ENCODE measurements at regions not wholly inside any gene's neighbourhood (a gene's known extent, or its start where the extent isn't known, plus 50 kb on each side); places are given as distances from the start of the nearest gene placed in this dataset.

DNA sequence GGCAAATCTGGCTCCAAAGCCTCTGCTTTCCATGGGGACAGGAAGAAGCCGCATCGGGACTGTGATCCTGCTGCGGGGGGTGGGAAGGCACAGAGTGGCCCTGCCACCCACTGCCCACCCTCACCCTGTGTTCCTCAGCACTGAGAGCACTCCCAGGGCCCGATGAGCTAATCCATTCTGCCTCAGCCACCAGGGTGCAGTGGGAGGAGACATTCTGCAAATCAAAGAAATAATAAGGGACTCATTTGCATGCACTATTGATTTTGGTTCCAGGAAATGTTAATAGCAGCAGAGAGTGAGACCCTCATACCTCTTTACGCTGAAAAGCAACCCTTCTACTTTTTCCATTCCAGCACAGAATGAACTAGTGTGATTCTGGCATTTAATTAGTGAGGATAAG lies 572.8 kb downstream of the INHBA start:
- SMC1A ChIA-PET (ENCODE audit: uncharacterized antibody, unreplicated experiment): interaction anchor here (0.6 to 3.4 kb wide), 9 partner anchors 8 to 127 kb away, joined by 3 to 10 read pairs (median 3); no protein-coding TSS in a partner anchor

DNA sequence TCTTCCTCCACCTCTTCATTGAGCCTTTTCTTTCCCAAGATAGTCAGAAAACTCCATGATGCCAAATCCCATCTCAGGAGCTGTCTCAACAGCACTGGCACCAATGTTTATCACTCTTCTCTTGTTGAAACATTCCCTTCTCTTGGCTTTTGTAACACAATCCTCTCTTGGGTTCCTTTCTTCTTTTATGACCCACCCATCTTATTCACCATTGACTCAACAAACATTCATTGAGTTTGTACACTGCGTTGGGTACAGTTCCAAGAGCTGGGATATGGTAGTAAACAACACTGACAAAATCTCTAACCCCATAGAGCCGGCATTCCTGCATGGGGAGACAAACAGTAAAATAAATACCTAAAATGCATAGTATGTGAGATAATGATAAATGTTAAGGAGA lies 577.5 kb downstream of the INHBA start:
- DNase-seq (ENCODE audit: low read depth, low spot score) (no peak), FAIRE-seq (no peak), ATAC-seq (no peak)
- ChIA-PET RAD21 (ENCODE audit: unreplicated experiment) (no interaction called here), CTCF (interaction anchor here (3.1 kb wide), 1 partner anchor 9 kb away, joined by 9 read pairs; no protein-coding TSS in a partner anchor), POLR2A (no interaction called here), SMC1A (ENCODE audit: uncharacterized antibody, unreplicated experiment) (interaction anchor here (1.4 kb wide), 1 partner anchor 14 kb away, joined by 3 read pairs; no protein-coding TSS in a partner anchor)
- Histone ChIP-seq H3K9ac (ENCODE audit: control insufficient read depth, insufficient read depth, low read length) (no peak overlapping the region), H3K36me3 (ENCODE audit: control insufficient read depth in 2 of 2, insufficient read depth in 2 of 2, low read length in 1 of 2) (no peaks in the 10 kb centered on the region), H4K20me1 (ENCODE audit: control insufficient read depth, insufficient read depth) (no peaks in the 10 kb centered on the region), H3K27ac (ENCODE audit: control insufficient read depth, insufficient read depth) (no peak overlapping the region), H3K79me2 (ENCODE audit: control insufficient read depth, insufficient read depth, low read length) (no peaks in the 10 kb centered on the region), H3K9me3 (replicated peaks; ENCODE audit: control insufficient read depth, insufficient read depth, low read length) (no peaks in the 10 kb centered on the region), H3K4me3 (no peak overlapping the region), H3K4me1 (ENCODE audit: control insufficient read depth, insufficient read depth, low read length) (no peaks in the 10 kb centered on the region), H3K27me3 (replicated peaks in 1 of 2; ENCODE audit: control insufficient read depth in 2 of 2, insufficient read depth in 2 of 2, low read length in 1 of 2) (no peaks in the 10 kb centered on the region), H3K4me2 (ENCODE audit: control insufficient read depth, insufficient read depth) (no peak overlapping the region), H2AFZ (ENCODE audit: control insufficient read depth, low read depth, low read length) (no peak overlapping the region)
- TF ChIP-seq, protein P1, sequence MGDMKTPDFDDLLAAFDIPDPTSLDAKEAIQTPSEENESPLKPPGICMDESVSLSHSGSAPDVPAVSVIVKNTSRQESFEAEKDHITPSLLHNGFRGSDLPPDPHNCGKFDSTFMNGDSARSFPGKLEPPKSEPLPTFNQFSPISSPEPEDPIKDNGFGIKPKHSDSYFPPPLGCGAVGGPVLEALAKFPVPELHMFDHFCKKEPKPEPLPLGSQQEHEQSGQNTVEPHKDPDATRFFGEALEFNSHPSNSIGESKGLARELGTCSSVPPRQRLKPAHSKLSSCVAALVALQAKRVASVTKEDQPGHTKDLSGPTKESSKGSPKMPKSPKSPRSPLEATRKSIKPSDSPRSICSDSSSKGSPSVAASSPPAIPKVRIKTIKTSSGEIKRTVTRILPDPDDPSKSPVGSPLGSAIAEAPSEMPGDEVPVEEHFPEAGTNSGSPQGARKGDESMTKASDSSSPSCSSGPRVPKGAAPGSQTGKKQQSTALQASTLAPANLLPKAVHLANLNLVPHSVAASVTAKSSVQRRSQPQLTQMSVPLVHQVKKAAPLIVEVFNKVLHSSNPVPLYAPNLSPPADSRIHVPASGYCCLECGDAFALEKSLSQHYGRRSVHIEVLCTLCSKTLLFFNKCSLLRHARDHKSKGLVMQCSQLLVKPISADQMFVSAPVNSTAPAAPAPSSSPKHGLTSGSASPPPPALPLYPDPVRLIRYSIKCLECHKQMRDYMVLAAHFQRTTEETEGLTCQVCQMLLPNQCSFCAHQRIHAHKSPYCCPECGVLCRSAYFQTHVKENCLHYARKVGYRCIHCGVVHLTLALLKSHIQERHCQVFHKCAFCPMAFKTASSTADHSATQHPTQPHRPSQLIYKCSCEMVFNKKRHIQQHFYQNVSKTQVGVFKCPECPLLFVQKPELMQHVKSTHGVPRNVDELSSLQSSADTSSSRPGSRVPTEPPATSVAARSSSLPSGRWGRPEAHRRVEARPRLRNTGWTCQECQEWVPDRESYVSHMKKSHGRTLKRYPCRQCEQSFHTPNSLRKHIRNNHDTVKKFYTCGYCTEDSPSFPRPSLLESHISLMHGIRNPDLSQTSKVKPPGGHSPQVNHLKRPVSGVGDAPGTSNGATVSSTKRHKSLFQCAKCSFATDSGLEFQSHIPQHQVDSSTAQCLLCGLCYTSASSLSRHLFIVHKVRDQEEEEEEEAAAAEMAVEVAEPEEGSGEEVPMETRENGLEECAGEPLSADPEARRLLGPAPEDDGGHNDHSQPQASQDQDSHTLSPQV (IDR thresholded peaks at IDR 0.05): no peak
- TF ChIP-seq, protein P2, sequence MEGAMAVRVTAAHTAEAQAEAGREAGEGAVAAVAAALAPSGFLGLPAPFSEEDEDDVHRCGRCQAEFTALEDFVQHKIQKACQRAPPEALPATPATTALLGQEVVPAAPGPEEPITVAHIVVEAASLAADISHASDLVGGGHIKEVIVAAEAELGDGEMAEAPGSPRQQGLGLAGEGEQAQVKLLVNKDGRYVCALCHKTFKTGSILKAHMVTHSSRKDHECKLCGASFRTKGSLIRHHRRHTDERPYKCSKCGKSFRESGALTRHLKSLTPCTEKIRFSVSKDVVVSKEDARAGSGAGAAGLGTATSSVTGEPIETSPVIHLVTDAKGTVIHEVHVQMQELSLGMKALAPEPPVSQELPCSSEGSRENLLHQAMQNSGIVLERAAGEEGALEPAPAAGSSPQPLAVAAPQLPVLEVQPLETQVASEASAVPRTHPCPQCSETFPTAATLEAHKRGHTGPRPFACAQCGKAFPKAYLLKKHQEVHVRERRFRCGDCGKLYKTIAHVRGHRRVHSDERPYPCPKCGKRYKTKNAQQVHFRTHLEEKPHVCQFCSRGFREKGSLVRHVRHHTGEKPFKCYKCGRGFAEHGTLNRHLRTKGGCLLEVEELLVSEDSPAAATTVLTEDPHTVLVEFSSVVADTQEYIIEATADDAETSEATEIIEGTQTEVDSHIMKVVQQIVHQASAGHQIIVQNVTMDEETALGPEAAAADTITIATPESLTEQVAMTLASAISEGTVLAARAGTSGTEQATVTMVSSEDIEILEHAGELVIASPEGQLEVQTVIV (IDR thresholded peaks at IDR 0.05; ENCODE audit: borderline replicate concordance, partially characterized antibody): no peak
- WGBS (ENCODE audit: insufficient coverage, insufficient replicate concordance, low lambda C conversion rate, missing lambda C conversion rate): 30% methylated on average over 2 of the region's 2 CpGs
- intact Hi-C loops (cut with micrococcal nuclease; ENCODE audit: unreplicated experiment) (no loop called here), in situ Hi-C loops (cut with MboI) (no loop called here)
- no TSS peak for BruUV-seq (replicated peaks)

More for the DNA sequence above, 572.8 kb downstream of the INHBA start:
- Histone ChIP-seq H2AFZ (ENCODE audit: control insufficient read depth, low read depth, low read length) (no peak overlapping the region), H4K20me1 (ENCODE audit: control insufficient read depth, insufficient read depth) (no peaks in the 10 kb centered on the region), H3K4me1 (ENCODE audit: control insufficient read depth, insufficient read depth, low read length) (no peaks in the 10 kb centered on the region), H3K79me2 (ENCODE audit: control insufficient read depth, insufficient read depth, low read length) (no peaks in the 10 kb centered on the region), H3K27me3 (replicated peaks in 1 of 2; ENCODE audit: control insufficient read depth in 2 of 2, insufficient read depth in 2 of 2, low read length in 1 of 2) (no peaks in the 10 kb centered on the region), H3K36me3 (ENCODE audit: control insufficient read depth in 2 of 2, insufficient read depth in 2 of 2, low read length in 1 of 2) (no peaks in the 10 kb centered on the region), H3K9me3 (replicated peaks; ENCODE audit: control insufficient read depth, insufficient read depth, low read length) (no peaks in the 10 kb centered on the region), H3K27ac (ENCODE audit: control insufficient read depth, insufficient read depth) (no peak overlapping the region), H3K4me2 (ENCODE audit: control insufficient read depth, insufficient read depth) (no peak overlapping the region), H3K4me3 (no peak overlapping the region), H3K9ac (ENCODE audit: control insufficient read depth, insufficient read depth, low read length) (no peak overlapping the region)
- DNase-seq (ENCODE audit: low read depth, low spot score) (no peak), ATAC-seq (no peak), FAIRE-seq (no peak)
- in situ Hi-C loops (cut with MboI): no loop called here
- CTCF ChIA-PET: interaction anchor here (0.6 to 0.7 kb wide), 2 partner anchors 14 to 16 kb away, joined by 3 read pairs; no protein-coding TSS in a partner anchor
- no TSS peak for BruUV-seq (replicated peaks)
- POLR2A ChIA-PET: no interaction called here
- TF ChIP-seq IKZF1 (conservative IDR thresholded peaks at IDR 0.05): no peak
- no peak for TF ChIP-seq ASH2L (IDR thresholded peaks at IDR 0.05; ENCODE audit: borderline replicate concordance, low read depth)
- no peak for TF ChIP-seq NFYA (IDR thresholded peaks at IDR 0.05; ENCODE audit: borderline replicate concordance, low read depth, low read length)
- no peak for TF ChIP-seq NBN (IDR thresholded peaks at IDR 0.05)
- intact Hi-C loops (cut with micrococcal nuclease; ENCODE audit: unreplicated experiment): loop anchor here (10.0 kb wide), 1 partner anchor 565 kb away; no protein-coding TSS in a partner anchor
- WGBS (ENCODE audit: insufficient coverage, insufficient replicate concordance, low lambda C conversion rate, missing lambda C conversion rate): 50% methylated on average over 5 of the region's 5 CpGs
- RAD21 ChIA-PET (ENCODE audit: unreplicated experiment): no interaction called here

All from GM12878 (cell line).